H9 (cell line): ENCODE measurements at regions not wholly inside any gene's neighbourhood (a gene's known extent, or its start where the extent isn't known, plus 50 kb on each side); places are given as distances from the start of the nearest gene placed in this dataset.

Experiments used
- DNase-seq: peaks from one replicate; pipeline ENCODE4 v3.0.0-alpha.2; 2017
- H2AFZ ChIP-seq: one replicate; pipeline ENCODE4 v1.6.1; 2013; ENCODE audit warnings: mild to moderate bottlenecking, low read length, control low read depth, moderate library complexity
- H2AK5ac ChIP-seq: 2 replicates; pipeline ENCODE4 v1.6.1; 2013; ENCODE audit warnings: low read length, control low read depth, mixed read lengths; ENCODE audit not compliant: insufficient read length
- H2BK120ac ChIP-seq: one replicate; pipeline ENCODE4 v1.6.1; 2013; ENCODE audit warnings: low read depth, mild to moderate bottlenecking, low read length, control low read depth, inconsistent platforms; ENCODE audit not compliant: poor library complexity, severe bottlenecking
- H2BK12ac ChIP-seq: 2 replicates; pipeline ENCODE4 v1.6.1; 2013; ENCODE audit warnings: low read length, control low read depth, mixed read lengths, low read depth; ENCODE audit not compliant: insufficient read length
- H2BK15ac ChIP-seq: 2 replicates; pipeline ENCODE4 v1.6.1; 2013; ENCODE audit warnings: low read depth, low read length, control low read depth
- H2BK20ac ChIP-seq: one replicate; pipeline ENCODE4 v1.6.1; 2013; ENCODE audit warnings: low read depth, mild to moderate bottlenecking, low read length, control low read depth, inconsistent platforms; ENCODE audit not compliant: poor library complexity, severe bottlenecking
- H2BK5ac ChIP-seq: 2 replicates; pipeline ENCODE4 v1.6.1; 2013; ENCODE audit warnings: low read length, control low read depth, mixed read lengths; ENCODE audit not compliant: insufficient read length
- H3K14ac ChIP-seq: 2 replicates; pipeline ENCODE4 v1.6.1; 2013; ENCODE audit warnings: low read length, control low read depth; ENCODE audit not compliant: insufficient read depth
- H3K18ac ChIP-seq: 2 replicates; pipeline ENCODE4 v1.6.1; 2013; ENCODE audit warnings: low read depth, mild to moderate bottlenecking, mixed read lengths, low read length, control low read depth; ENCODE audit not compliant: insufficient read length
- H3K23ac ChIP-seq: 2 replicates; pipeline ENCODE4 v1.6.1; 2013; ENCODE audit warnings: low read length, control low read depth, mixed read lengths, low read depth; ENCODE audit not compliant: insufficient read length
- H3K23me2 ChIP-seq: 2 replicates; pipeline ENCODE4 v1.6.1; 2013; ENCODE audit warnings: low read depth, mild to moderate bottlenecking, mixed read lengths, low read length, control low read depth; ENCODE audit not compliant: insufficient read length, poor library complexity, severe bottlenecking
- H3K27ac ChIP-seq: 2 replicates; pipeline ENCODE4 v1.5.1; 2013; ENCODE audit warnings: low read length, control low read depth, mixed read lengths, low read depth; ENCODE audit not compliant: insufficient read length
- H3K27me3 ChIP-seq: 2 replicates; pipeline ENCODE4 v1.6.1; 2013; ENCODE audit warnings: low read length, control low read depth, inconsistent platforms; ENCODE audit not compliant: insufficient read depth
- H3K4ac ChIP-seq: 2 replicates; pipeline ENCODE4 v1.6.1; 2013; ENCODE audit warnings: low read depth, mild to moderate bottlenecking, control low read depth, inconsistent platforms, low read length, moderate library complexity
- H3K4me1 ChIP-seq: 2 replicates; pipeline ENCODE4 v1.6.1; 2013; ENCODE audit warnings: low read length, control low read depth, inconsistent platforms; ENCODE audit not compliant: insufficient read depth
- H3K4me2 ChIP-seq: 2 replicates; pipeline ENCODE4 v1.6.1; 2013; ENCODE audit warnings: low read length, control low read depth, mixed read lengths; ENCODE audit not compliant: insufficient read length, insufficient read depth
- H3K56ac ChIP-seq: 2 replicates; pipeline ENCODE4 v1.6.1; 2013; ENCODE audit warnings: low read depth, mild to moderate bottlenecking, mixed read lengths, low read length, control low read depth; ENCODE audit not compliant: insufficient read length
- H3K79me1 ChIP-seq: 2 replicates; pipeline ENCODE4 v1.6.1; 2013; ENCODE audit warnings: low read depth, mild to moderate bottlenecking, moderate library complexity, low read length, control low read depth, inconsistent platforms; ENCODE audit not compliant: insufficient read depth, poor library complexity, severe bottlenecking
- H3K79me2 ChIP-seq: 2 replicates; pipeline ENCODE4 v1.6.1; 2013; ENCODE audit warnings: low read length, control low read depth, inconsistent platforms; ENCODE audit not compliant: insufficient read depth
- H3K9ac ChIP-seq: 2 replicates; pipeline ENCODE4 v1.6.1; 2013; ENCODE audit warnings: low read length, control low read depth, mixed read lengths; ENCODE audit not compliant: insufficient read length; ENCODE audit errors: extremely low read depth
- H3K9me3 ChIP-seq: one replicate; pipeline ENCODE4 v1.6.1; 2013; ENCODE audit warnings: low read depth, low read length, inconsistent platforms; ENCODE audit not compliant: control insufficient read depth
- H3T11ph ChIP-seq: one replicate; pipeline ENCODE4 v1.6.1; 2013; ENCODE audit warnings: mild to moderate bottlenecking, low read length, control low read depth, inconsistent platforms
- H4K20me1 ChIP-seq: one replicate; pipeline ENCODE4 v1.6.1; 2013; ENCODE audit not compliant: control insufficient read depth, insufficient read length, insufficient read depth
- H4K5ac ChIP-seq: 2 replicates; pipeline ENCODE4 v1.6.1; 2013; ENCODE audit warnings: low read depth, mild to moderate bottlenecking, mixed read lengths, low read length, control low read depth; ENCODE audit not compliant: insufficient read length
- H4K8ac ChIP-seq: replicated peaks from 2 replicates; pipeline ENCODE4 v1.6.1; 2013; ENCODE audit warnings: low read length, control low read depth, mixed read lengths, low read depth; ENCODE audit not compliant: insufficient read length
- H4K91ac ChIP-seq: 2 replicates; pipeline ENCODE4 v1.6.1; 2013; ENCODE audit warnings: low read depth, mild to moderate bottlenecking, moderate library complexity, mixed read lengths, low read length, control low read depth; ENCODE audit not compliant: insufficient read length
- H3K27ac Mint-ChIP-seq, 3 experiments: 2 replicates in 2 of 3; 3 replicates in 1 of 3; pipeline ENCODE4 v1.8.0; 2020 to 2021; ENCODE audit warnings: mixed read lengths in 3 of 3, mild to moderate bottlenecking in 1 of 3, moderate library complexity in 1 of 3
- H3K27me3 Mint-ChIP-seq: 2 replicates; pipeline ENCODE4 v1.8.0; 2021; ENCODE audit warnings: low read depth, mild to moderate bottlenecking, moderate library complexity, mixed read lengths
- H3K36me3 Mint-ChIP-seq, 3 experiments: 2 replicates in 2 of 3; 3 replicates in 1 of 3; pipeline ENCODE4 v1.8.0; 2020 to 2021; ENCODE audit warnings: low read depth in 3 of 3, mixed read lengths in 3 of 3; ENCODE audit not compliant: insufficient read depth in 1 of 3
- H3K4me1 Mint-ChIP-seq, 2 experiments: 2 replicates each; pipeline ENCODE4 v1.8.0; 2020; ENCODE audit warnings: mixed read lengths in 2 of 2
- H3K4me3 Mint-ChIP-seq, 2 experiments: 2 replicates in 1 of 2; 3 replicates in 1 of 2; pipeline ENCODE4 v1.8.0; 2020 to 2021; ENCODE audit warnings: mild to moderate bottlenecking in 2 of 2, mixed read lengths in 2 of 2, moderate library complexity in 1 of 2
- H3K9me3 Mint-ChIP-seq, 2 experiments: 2 replicates in 1 of 2; 3 replicates in 1 of 2; pipeline ENCODE4 v1.8.0; 2020; ENCODE audit warnings: mild to moderate bottlenecking in 2 of 2, mixed read lengths in 2 of 2, moderate library complexity in 1 of 2
- CTCF ChIP-seq: fragments of 200-600 bp; sonication (generic); conservative IDR thresholded peaks from 3 replicates; pipeline ENCODE4 v1.8.0; 2021; ENCODE audit warnings: antibody characterized with exemption, mild to moderate bottlenecking
- WGBS: extraction: QIAGEN DNeasy Blood & Tissue Kit; methylation state at CpG from one replicate; pipeline ENCODE4 v1.1.7; 2013; ENCODE audit warnings: missing lambda C conversion rate, low lambda C conversion rate, mixed read lengths; ENCODE audit not compliant: insufficient read length; ENCODE audit errors: extremely low coverage; 5-methylcytosine and 5-hydroxymethylcytosine counted together

- no peaks in the 10 kb centered on the region for H4K20me1 ChIP-seq
- H3K27me3 ChIP-seq: no peaks in the 10 kb centered on the region
- H2BK12ac ChIP-seq: no peak overlapping the region
- H3K18ac ChIP-seq: no peak overlapping the region
- peak overlapping the region; percentile 38 for H2BK5ac ChIP-seq
- no peaks in the 10 kb centered on the region for H3K36me3 Mint-ChIP-seq
- H3K9me3 ChIP-seq: no peaks in the 10 kb centered on the region
- TF ChIP-seq CTCF: no peak
- H3K9me3 Mint-ChIP-seq: no peaks in the 10 kb centered on the region
- H3K4me3 Mint-ChIP-seq: no peak overlapping the region
- H2BK20ac ChIP-seq: no peak overlapping the region
- no peak overlapping the region for H3K4me2 ChIP-seq
- no peak overlapping the region for H4K5ac ChIP-seq
- H3K79me1 ChIP-seq: no peaks in the 10 kb centered on the region
- no peak overlapping the region for H2BK120ac ChIP-seq
- H2AFZ ChIP-seq: no peak overlapping the region
- H3K56ac ChIP-seq: no peak overlapping the region
- H3T11ph ChIP-seq: no peak overlapping the region
- no CpG with 5 or more reads among the region's 2 CpGs for WGBS
- no peak overlapping the region for H2AK5ac ChIP-seq
- no peaks in the 10 kb centered on the region for H3K27me3 Mint-ChIP-seq
- H4K8ac ChIP-seq: no peak overlapping the region
- H3K79me2 ChIP-seq: no peaks in the 10 kb centered on the region
- no peak overlapping the region for H3K9ac ChIP-seq
- H3K4me1 Mint-ChIP-seq: no peaks in the 10 kb centered on the region
- H3K4me1 ChIP-seq: no peaks in the 10 kb centered on the region
- H2BK15ac ChIP-seq: no peak overlapping the region
- no peak overlapping the region for H3K4ac ChIP-seq
- no peaks in the 10 kb centered on the region for H3K23me2 ChIP-seq
- DNase-seq: no peak
- no peak overlapping the region for H3K27ac Mint-ChIP-seq
- no peak overlapping the region for H3K27ac ChIP-seq
- no peak overlapping the region for H3K23ac ChIP-seq
- H3K14ac ChIP-seq: no peak overlapping the region
- H4K91ac ChIP-seq: no peak overlapping the region
Measured at GRCh38 chr21:28436286-28436932, 556.3 kb downstream of the LTN1 start.
